ENCODE measurements at regions not wholly inside any gene's neighbourhood (a gene's known extent, or its start where the extent isn't known, plus 50 kb on each side); places are given as distances from the start of the nearest gene placed in this dataset.

- H3K4me3 Mint-ChIP-seq = no peak overlapping the region
- no peaks in the 10 kb centered on the region for H3K27me3 Mint-ChIP-seq
- no peak overlapping the region for H3K27ac Mint-ChIP-seq
- no peaks in the 10 kb centered on the region for H3K4me1 Mint-ChIP-seq (ENCODE audit: low read depth)
- H3K9me3 Mint-ChIP-seq = no peaks in the 10 kb centered on the region
- no peaks in the 10 kb centered on the region for H3K36me3 Mint-ChIP-seq (ENCODE audit: low read depth)
Observed at GRCh38 chr13:107680115-107680514, 535.2 kb downstream of the LIG4 start.

GRCh38 chr13:107678075-107678689 is 537.2 kb downstream of the LIG4 start:
- no peaks in the 10 kb centered on the region for H3K27me3 Mint-ChIP-seq
- H3K4me1 Mint-ChIP-seq (ENCODE audit: low read depth) = no peaks in the 10 kb centered on the region

GRCh38 chr13:107675847-107676550 is 539.3 kb downstream of the LIG4 start:
- Mint-ChIP-seq H3K36me3 (ENCODE audit: low read depth) (no peaks in the 10 kb centered on the region), H3K4me3 (no peak overlapping the region), H3K4me1 (ENCODE audit: low read depth) (no peaks in the 10 kb centered on the region), H3K27ac (no peak overlapping the region), H3K27me3 (no peaks in the 10 kb centered on the region), H3K9me3 (peaks cover 10% of the 10 kb centered on the region)

More at GRCh38 chr13:107678075-107678689, 537.2 kb downstream of the LIG4 start:
- peaks cover 5% of the 10 kb centered on the region for H3K9me3 Mint-ChIP-seq
- H3K27ac Mint-ChIP-seq = no peak overlapping the region
- H3K4me3 Mint-ChIP-seq = no peak overlapping the region
- H3K36me3 Mint-ChIP-seq (ENCODE audit: low read depth) = no peaks in the 10 kb centered on the region

GRCh38 chr13:107669391-107669993 is 545.8 kb downstream of the LIG4 start:
- Mint-ChIP-seq H3K27me3 (no peaks in the 10 kb centered on the region), H3K27ac (no peak overlapping the region), H3K4me1 (ENCODE audit: low read depth) (no peaks in the 10 kb centered on the region), H3K36me3 (ENCODE audit: low read depth) (no peaks in the 10 kb centered on the region), H3K9me3 (peaks cover 14% of the 10 kb centered on the region), H3K4me3 (no peak overlapping the region)

GRCh38 chr13:107665926-107666458 is 549.3 kb downstream of the LIG4 start:
- Mint-ChIP-seq H3K27ac (no peak overlapping the region), H3K27me3 (no peaks in the 10 kb centered on the region), H3K4me1 (ENCODE audit: low read depth) (no peaks in the 10 kb centered on the region), H3K9me3 (peaks cover 14% of the 10 kb centered on the region), H3K4me3 (no peak overlapping the region), H3K36me3 (ENCODE audit: low read depth) (no peaks in the 10 kb centered on the region)

- no peak overlapping the region for H3K4me3 Mint-ChIP-seq
- no peaks in the 10 kb centered on the region for H3K36me3 Mint-ChIP-seq (ENCODE audit: low read depth)
- no peaks in the 10 kb centered on the region for H3K27me3 Mint-ChIP-seq
- no peak overlapping the region for H3K27ac Mint-ChIP-seq
- H3K4me1 Mint-ChIP-seq (ENCODE audit: low read depth) = no peaks in the 10 kb centered on the region
- no peaks in the 10 kb centered on the region for H3K9me3 Mint-ChIP-seq
Observed at GRCh38 chr13:107650081-107650701, 565.1 kb downstream of the LIG4 start.

- Mint-ChIP-seq H3K4me1 (ENCODE audit: low read depth) (no peaks in the 10 kb centered on the region), H3K4me3 (no peak overlapping the region), H3K36me3 (ENCODE audit: low read depth) (no peaks in the 10 kb centered on the region), H3K27me3 (no peaks in the 10 kb centered on the region), H3K9me3 (no peaks in the 10 kb centered on the region), H3K27ac (no peak overlapping the region)
Observed at GRCh38 chr13:107649079-107649478, 566.3 kb downstream of the LIG4 start.

GRCh38 chr13:107644136-107644535 is 571.2 kb downstream of the LIG4 start:
- H3K27me3 Mint-ChIP-seq = no peaks in the 10 kb centered on the region
- no peak overlapping the region for H3K27ac Mint-ChIP-seq
- H3K9me3 Mint-ChIP-seq = peaks cover 4% of the 10 kb centered on the region
- H3K4me1 Mint-ChIP-seq (ENCODE audit: low read depth) = no peaks in the 10 kb centered on the region
- no peaks in the 10 kb centered on the region for H3K36me3 Mint-ChIP-seq (ENCODE audit: low read depth)
- H3K4me3 Mint-ChIP-seq = no peak overlapping the region

GRCh38 chr13:107643615-107644014 is 571.7 kb downstream of the LIG4 start:
- Mint-ChIP-seq H3K27ac (no peak overlapping the region), H3K9me3 (peaks cover 4% of the 10 kb centered on the region), H3K27me3 (no peaks in the 10 kb centered on the region), H3K4me3 (no peak overlapping the region), H3K4me1 (ENCODE audit: low read depth) (no peaks in the 10 kb centered on the region), H3K36me3 (ENCODE audit: low read depth) (no peaks in the 10 kb centered on the region)

- no peak overlapping the region for H3K27ac Mint-ChIP-seq
- no peaks in the 10 kb centered on the region for H3K36me3 Mint-ChIP-seq (ENCODE audit: low read depth)
- no peak overlapping the region for H3K4me3 Mint-ChIP-seq
- no peaks in the 10 kb centered on the region for H3K27me3 Mint-ChIP-seq
- H3K4me1 Mint-ChIP-seq (ENCODE audit: low read depth) = no peaks in the 10 kb centered on the region
- H3K9me3 Mint-ChIP-seq = peaks cover 4% of the 10 kb centered on the region
Observed at GRCh38 chr13:107642831-107643230, 572.5 kb downstream of the LIG4 start.

- peaks cover 4% of the 10 kb centered on the region for H3K9me3 Mint-ChIP-seq
- H3K27ac Mint-ChIP-seq = no peak overlapping the region
- no peaks in the 10 kb centered on the region for H3K4me1 Mint-ChIP-seq (ENCODE audit: low read depth)
- no peak overlapping the region for H3K4me3 Mint-ChIP-seq
- H3K27me3 Mint-ChIP-seq = no peaks in the 10 kb centered on the region
- H3K36me3 Mint-ChIP-seq (ENCODE audit: low read depth) = no peaks in the 10 kb centered on the region
Observed at GRCh38 chr13:107641574-107641973, 573.8 kb downstream of the LIG4 start.

- Mint-ChIP-seq H3K4me1 (ENCODE audit: low read depth) (no peaks in the 10 kb centered on the region), H3K9me3 (peaks cover 3% of the 10 kb centered on the region), H3K4me3 (no peak overlapping the region), H3K27me3 (no peaks in the 10 kb centered on the region), H3K27ac (no peak overlapping the region), H3K36me3 (ENCODE audit: low read depth) (no peaks in the 10 kb centered on the region)
Observed at GRCh38 chr13:107625648-107626047, 589.7 kb downstream of the LIG4 start.

GRCh38 chr13:107617527-107617926 is 597.8 kb downstream of the LIG4 start:
- peaks cover 18% of the 10 kb centered on the region for H3K9me3 Mint-ChIP-seq
- no peaks in the 10 kb centered on the region for H3K4me1 Mint-ChIP-seq (ENCODE audit: low read depth)
- H3K27ac Mint-ChIP-seq = no peak overlapping the region

GRCh38 chr13:107612376-107612775 is 603.0 kb downstream of the LIG4 start:
- no peaks in the 10 kb centered on the region for H3K27me3 Mint-ChIP-seq
- no peaks in the 10 kb centered on the region for H3K4me1 Mint-ChIP-seq (ENCODE audit: low read depth)

More at GRCh38 chr13:107617527-107617926, 597.8 kb downstream of the LIG4 start:
- Mint-ChIP-seq H3K27me3 (no peaks in the 10 kb centered on the region), H3K36me3 (ENCODE audit: low read depth) (no peaks in the 10 kb centered on the region), H3K4me3 (no peak overlapping the region)

GRCh38 chr13:107608736-107609135 is 606.6 kb downstream of the LIG4 start:
- no peaks in the 10 kb centered on the region for H3K27me3 Mint-ChIP-seq
- no peaks in the 10 kb centered on the region for H3K4me1 Mint-ChIP-seq (ENCODE audit: low read depth)
- no peaks in the 10 kb centered on the region for H3K36me3 Mint-ChIP-seq (ENCODE audit: low read depth)
- H3K27ac Mint-ChIP-seq = no peak overlapping the region
- no peak overlapping the region for H3K4me3 Mint-ChIP-seq
- H3K9me3 Mint-ChIP-seq = peaks cover 11% of the 10 kb centered on the region

More at GRCh38 chr13:107612376-107612775, 603.0 kb downstream of the LIG4 start:
- Mint-ChIP-seq H3K4me3 (no peak overlapping the region), H3K27ac (no peak overlapping the region), H3K9me3 (peaks cover 12% of the 10 kb centered on the region), H3K36me3 (ENCODE audit: low read depth) (no peaks in the 10 kb centered on the region)

Data from stimulated activated naive CD8-positive, alpha-beta T cell treated with anti-CD3 and anti-CD28 coated beads, Interleukin-15, Interleukin-2, amounts not matched to agents 100 ng/mL and 50 ng/mL, for 24 hours (primary cell).